Mesothelial cell of epicardium (in vitro differentiated cells): ENCODE measurements at regions not wholly inside any gene's neighbourhood (a gene's known extent, or its start where the extent isn't known, plus 50 kb on each side); places are given as distances from the start of the nearest gene placed in this dataset.

ENCODE experiments used
- DNase-seq, 2 experiments: peaks; one replicate each; pipeline ENCODE4 v3.0.0; 2021; ENCODE audit warnings: low spot score in 2 of 2; ENCODE audit not compliant: unreplicated experiment in 2 of 2
- H3K27ac Mint-ChIP-seq: 2 replicates; pipeline ENCODE4 v1.8.0; 2021; ENCODE audit warnings: mixed read lengths
- H3K27me3 Mint-ChIP-seq: 2 replicates; pipeline ENCODE4 v1.8.0; 2021; ENCODE audit warnings: low read depth, mixed read lengths
- H3K36me3 Mint-ChIP-seq: 2 replicates; pipeline ENCODE4 v1.8.0; 2021; ENCODE audit warnings: mixed read lengths
- H3K4me1 Mint-ChIP-seq: 2 replicates; pipeline ENCODE4 v1.8.0; 2021; ENCODE audit warnings: mixed read lengths
- H3K4me3 Mint-ChIP-seq: 2 replicates; pipeline ENCODE4 v1.8.0; 2021; ENCODE audit warnings: mild to moderate bottlenecking, moderate library complexity, mixed read lengths
- H3K9me3 Mint-ChIP-seq: 2 replicates; pipeline ENCODE4 v1.8.0; 2021; ENCODE audit warnings: mixed read lengths
- CTCF ChIP-seq: fragments of 200-600 bp; sonication (generic); IDR thresholded peaks from one replicate; pipeline ENCODE4 v1.5.0; 2021; ENCODE audit warnings: antibody characterized with exemption; ENCODE audit not compliant: unreplicated experiment

GRCh38 chr11:45024846-45025588 is 74.3 kb upstream of the TP53I11 start:
- TF ChIP-seq CTCF, result no peak
- no peaks in the 10 kb centered on the region for H3K36me3 Mint-ChIP-seq

GRCh38 chr11:45025716-45026492 is 75.2 kb upstream of the TP53I11 start:
- Mint-ChIP-seq H3K27ac (no peak overlapping the region), H3K9me3 (no peaks in the 10 kb centered on the region), H3K4me1 (peaks cover 11% of the 10 kb centered on the region), H3K27me3 (peaks cover 20% of the 10 kb centered on the region), H3K4me3 (no peak overlapping the region), H3K36me3 (no peaks in the 10 kb centered on the region)
- TF ChIP-seq CTCF, result no peak
- no peak for DNase-seq

More at GRCh38 chr11:45024846-45025588, 74.3 kb upstream of the TP53I11 start:
- H3K27ac Mint-ChIP-seq, result no peak overlapping the region
- DNase-seq, result no peak
- H3K4me3 Mint-ChIP-seq, result no peak overlapping the region
- H3K27me3 Mint-ChIP-seq, result peaks cover 15% of the 10 kb centered on the region
- peaks cover 11% of the 10 kb centered on the region for H3K4me1 Mint-ChIP-seq
- H3K9me3 Mint-ChIP-seq, result peaks cover 1% of the 10 kb centered on the region

- Mint-ChIP-seq H3K9me3 (no peaks in the 10 kb centered on the region), H3K27ac (no peak overlapping the region), H3K4me1 (peaks cover 8% of the 10 kb centered on the region), H3K36me3 (no peaks in the 10 kb centered on the region), H3K27me3 (peaks cover 25% of the 10 kb centered on the region), H3K4me3 (no peak overlapping the region)
- no peak for DNase-seq
- no peak for TF ChIP-seq CTCF
Observed at GRCh38 chr11:45026835-45027234, 76.2 kb upstream of the TP53I11 start.

- Mint-ChIP-seq H3K9me3 (no peaks in the 10 kb centered on the region), H3K27me3 (peaks cover 29% of the 10 kb centered on the region), H3K27ac (no peak overlapping the region), H3K36me3 (no peaks in the 10 kb centered on the region), H3K4me1 (peaks cover 4% of the 10 kb centered on the region), H3K4me3 (no peak overlapping the region)
- no peak for DNase-seq
- TF ChIP-seq CTCF, result no peak
Observed at GRCh38 chr11:45027312-45027711, 76.6 kb upstream of the TP53I11 start.

- TF ChIP-seq CTCF, result no peak
- Mint-ChIP-seq H3K27ac (no peak overlapping the region), H3K4me1 (peaks cover 4% of the 10 kb centered on the region), H3K9me3 (no peaks in the 10 kb centered on the region), H3K27me3 (peaks cover 46% of the 10 kb centered on the region), H3K36me3 (no peaks in the 10 kb centered on the region), H3K4me3 (no peak overlapping the region)
- DNase-seq, result no peak
Observed at GRCh38 chr11:45028911-45029682, 78.4 kb upstream of the TP53I11 start.
